SIG-M5 treated with dmso at 0.1 percent for 504 hours (cell line): ENCODE measurements at regions not wholly inside any gene's neighbourhood (a gene's known extent, or its start where the extent isn't known, plus 50 kb on each side); places are given as distances from the start of the nearest gene placed in this dataset.
"Not testable (repeated sequence)": the region's sequence is repeated elsewhere in the genome, so short reads cannot be mapped to it uniquely, and the experiment has no call there.

Source experiments
- DNase-seq: peaks from one replicate; lab custom pipeline; 2025; ENCODE audit not compliant: unreplicated experiment; lab: John Stamatoyannopoulos, UW

- DNase-seq, result no peak
Measured at GRCh38 chr20:22529150-22530019, 55.0 kb downstream of the FOXA2 start.

- no peak for DNase-seq
Measured at GRCh38 chr20:22526512-22527012, 57.8 kb downstream of the FOXA2 start.

- DNase-seq, result no peak
Measured at GRCh38 chr20:22525821-22526220, 58.6 kb downstream of the FOXA2 start.

DNA sequence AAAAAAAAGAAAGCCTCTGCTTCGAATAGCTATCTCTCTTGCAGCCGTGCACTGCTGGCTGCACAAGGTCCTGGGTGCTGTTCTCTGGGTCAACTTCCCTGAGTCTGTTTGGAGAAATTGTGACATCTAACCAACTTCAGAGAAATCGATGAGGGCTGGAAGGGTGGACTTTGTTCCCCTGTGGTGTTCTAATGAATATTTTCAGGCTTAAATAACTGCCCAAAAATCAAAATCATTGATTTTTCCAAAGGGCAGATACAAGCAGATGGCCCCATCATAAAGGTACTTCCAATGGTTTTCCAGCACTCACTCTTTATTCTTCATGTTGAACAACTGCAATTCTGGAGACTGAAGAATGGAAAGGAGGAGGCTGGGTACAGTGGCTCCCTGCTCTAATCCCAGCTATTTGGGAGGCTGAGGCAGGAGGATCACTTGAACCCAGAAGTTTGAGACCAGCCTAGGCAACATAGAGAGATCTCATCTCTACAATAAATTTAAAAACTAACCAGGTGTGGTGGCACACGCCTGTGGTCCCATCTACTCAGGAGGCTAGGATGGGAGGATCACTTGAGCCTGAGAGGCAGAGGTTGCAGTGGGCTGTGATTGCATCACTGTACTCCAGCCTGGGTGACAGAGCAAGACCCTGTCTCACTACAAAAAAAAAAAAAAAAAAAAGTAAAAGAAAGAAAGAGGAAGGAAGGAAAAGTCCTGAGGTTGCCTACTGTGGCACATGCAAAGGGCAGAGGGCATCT, 59.1 kb downstream of the FOXA2 start:
- DNase-seq, result no peak

- no peak for DNase-seq
Measured at GRCh38 chr20:22524393-22525015, 59.9 kb downstream of the FOXA2 start.

- DNase-seq, result no peak
Measured at GRCh38 chr20:22523499-22524392, 60.6 kb downstream of the FOXA2 start.

DNA sequence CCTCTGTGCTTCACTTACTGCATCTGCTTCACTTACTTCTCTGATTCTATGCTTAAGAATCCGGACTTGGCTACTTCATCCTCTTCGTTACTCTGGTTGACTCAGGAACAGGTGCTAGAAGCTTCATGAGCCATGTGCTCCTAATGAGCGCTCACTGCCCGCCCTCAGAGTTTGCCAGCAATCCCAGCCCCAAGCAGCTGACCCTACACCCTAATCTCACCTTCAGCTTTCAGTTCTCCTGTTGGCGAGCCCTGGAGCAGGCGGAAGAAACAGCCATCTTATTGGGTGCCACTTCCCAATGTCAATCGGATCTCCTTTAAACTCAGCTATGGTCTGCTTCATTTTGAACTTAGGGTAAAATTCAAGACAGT, 61.3 kb downstream of the FOXA2 start:
- DNase-seq, result no peak

DNA sequence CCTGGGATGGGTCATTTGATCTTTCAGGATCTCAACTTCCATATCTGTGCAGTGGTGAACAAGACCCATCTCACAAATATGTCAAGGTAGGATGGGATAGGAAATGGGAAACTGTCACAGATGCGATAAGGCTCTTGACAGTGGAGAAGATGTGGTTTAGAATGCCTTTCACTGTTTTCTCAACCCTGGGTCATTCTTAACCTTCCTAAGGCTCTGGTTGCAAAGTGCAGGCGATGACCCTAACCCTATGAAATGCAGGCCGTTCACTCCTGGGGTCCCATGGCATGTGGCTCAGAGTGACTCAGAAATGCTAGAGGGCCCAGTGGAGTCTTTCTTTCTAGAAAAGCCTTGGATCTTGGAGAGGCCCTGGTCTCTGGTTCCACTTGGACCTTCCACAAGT, 61.7 kb downstream of the FOXA2 start:
- DNase-seq, result no peak

DNA sequence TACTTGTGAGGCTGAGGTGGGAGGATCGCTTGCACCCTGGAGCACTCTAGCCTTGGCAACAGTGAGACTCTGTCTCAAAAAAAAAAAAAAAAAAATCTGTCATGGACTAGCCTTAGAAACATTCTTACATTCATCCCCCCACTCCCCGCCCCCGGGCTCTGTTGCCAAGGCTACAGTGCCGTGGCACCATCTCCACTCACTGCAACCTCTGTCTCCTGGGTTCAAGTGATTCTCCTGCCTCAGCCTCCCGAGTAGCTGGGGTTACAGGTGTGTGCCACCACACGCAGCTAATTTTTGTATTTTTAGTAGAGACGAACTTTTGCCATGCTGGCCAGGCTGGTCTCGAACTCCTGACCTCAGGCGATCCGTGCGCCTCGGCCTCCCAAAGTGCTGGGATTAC, 62.4 kb downstream of the FOXA2 start:
- DNase-seq, result not testable (repeated sequence)

- no peak for DNase-seq
Measured at GRCh38 chr20:22520381-22520780, 64.0 kb downstream of the FOXA2 start.

- no peak for DNase-seq
Measured at GRCh38 chr20:22515264-22515663, 69.1 kb downstream of the FOXA2 start.

DNA sequence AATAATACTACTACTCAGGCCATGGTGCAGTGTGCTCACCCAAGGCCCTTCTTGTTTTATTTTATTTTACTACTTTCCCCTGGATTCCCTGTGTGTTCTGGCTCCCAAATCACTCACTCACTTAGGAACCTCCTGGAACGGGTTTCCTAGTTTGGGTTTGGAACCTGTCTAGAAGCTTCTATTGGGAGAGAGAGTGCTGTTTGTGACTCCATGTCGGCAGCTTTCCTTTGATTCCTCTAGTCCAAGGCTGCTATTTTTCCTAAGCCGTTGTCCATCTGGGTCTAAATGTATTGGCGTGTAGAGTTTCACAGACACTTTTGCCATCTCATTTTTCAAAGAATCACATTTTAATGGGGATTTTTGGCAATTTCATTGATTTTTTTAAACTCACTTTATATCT, 70.8 kb downstream of the FOXA2 start:
- no peak for DNase-seq

GRCh38 chr20:22512911-22513489, 71.4 kb downstream of the FOXA2 start:
- no peak for DNase-seq

DNA sequence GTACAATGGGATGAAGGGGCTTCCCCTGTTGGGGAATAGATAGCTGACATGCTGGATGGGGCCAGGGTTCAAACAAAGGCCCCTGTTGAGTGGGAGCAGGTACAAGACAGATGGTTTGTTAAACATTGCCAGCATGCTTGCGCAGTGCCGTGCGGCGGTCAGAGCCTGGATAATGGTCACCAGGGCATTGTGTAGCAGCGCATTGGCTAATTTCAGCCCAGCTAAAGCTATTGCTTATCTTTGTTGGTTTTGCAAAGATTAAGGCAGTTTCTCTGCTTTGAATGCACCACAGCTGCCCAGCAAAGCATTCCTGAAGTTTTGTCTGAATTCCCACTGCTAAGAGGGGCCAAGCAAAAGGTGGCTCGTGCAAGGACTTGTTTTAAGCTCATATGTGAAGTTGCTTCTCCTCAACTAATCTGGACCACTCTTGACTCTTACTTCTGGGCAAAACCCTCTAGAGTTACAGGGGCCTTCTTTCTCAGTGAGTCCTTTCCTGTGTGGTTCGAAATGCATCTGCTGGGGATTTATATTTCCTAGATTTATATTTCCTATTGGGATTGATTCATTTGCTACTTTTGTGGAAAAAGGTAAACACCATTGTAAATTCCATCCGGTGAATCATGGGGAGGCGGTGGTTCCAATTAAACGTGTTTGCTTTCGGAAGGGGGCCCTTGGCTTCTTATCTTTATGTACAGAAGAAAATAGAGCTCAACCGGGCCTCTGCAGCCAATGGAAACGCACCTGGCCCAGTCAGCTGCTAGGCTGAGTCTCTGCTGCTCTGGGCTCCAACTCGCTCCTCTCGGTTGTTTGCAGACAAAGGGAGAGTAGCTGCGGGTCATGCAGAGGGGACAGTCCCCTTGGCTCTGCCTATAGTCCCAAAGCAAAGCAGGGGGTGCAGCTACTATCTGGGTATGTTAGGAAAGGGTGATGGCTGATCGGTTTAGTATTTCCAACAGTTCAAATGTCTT, 72.1 kb downstream of the FOXA2 start:
- DNase-seq, result no peak

- DNase-seq, result no peak
Measured at GRCh38 chr20:22509843-22510147, 74.6 kb downstream of the FOXA2 start.

DNA sequence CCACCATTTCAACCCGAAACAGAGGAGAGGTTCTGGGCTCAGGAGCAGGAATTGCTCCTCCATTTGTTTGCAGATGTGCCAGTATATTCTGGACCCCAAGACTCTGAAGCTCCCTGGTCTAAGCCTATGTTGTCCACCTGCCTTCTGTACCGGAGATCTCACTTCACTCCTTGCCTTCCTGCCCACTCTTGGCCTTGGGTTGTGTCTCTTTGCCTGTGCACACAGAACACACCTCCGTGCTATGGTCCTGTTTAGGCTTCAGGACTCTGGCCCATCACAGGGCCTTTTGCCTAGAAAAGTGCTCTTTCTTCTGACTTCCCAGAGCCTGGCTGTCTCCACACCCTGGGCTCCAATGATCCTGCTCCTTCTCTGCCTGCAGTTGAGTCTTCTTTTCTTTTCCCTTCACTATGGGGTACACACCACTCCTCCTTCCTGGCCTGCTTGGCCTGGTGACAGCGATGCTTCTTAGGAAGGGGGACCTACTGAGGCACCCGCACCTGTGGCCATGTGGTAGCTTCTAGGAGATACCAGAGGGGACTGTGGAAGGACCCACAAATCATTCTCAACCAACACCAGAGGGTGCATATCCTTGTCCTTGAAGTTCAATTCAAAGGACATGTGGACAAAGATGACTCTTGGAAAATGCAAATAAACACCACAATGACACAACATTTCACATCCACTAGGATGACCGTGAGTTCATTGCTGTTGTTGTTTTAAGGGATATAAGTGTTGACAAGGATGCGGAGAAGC, 75.1 kb downstream of the FOXA2 start:
- DNase-seq, result no peak

GRCh38 chr20:22508426-22508825, 75.9 kb downstream of the FOXA2 start:
- no peak for DNase-seq

- DNase-seq, result no peak
Measured at GRCh38 chr20:22507240-22507961, 77.0 kb downstream of the FOXA2 start.
